SK-N-SH (cell line): ENCODE measurements at regions not wholly inside any gene's neighbourhood (a gene's known extent, or its start where the extent isn't known, plus 50 kb on each side); places are given as distances from the start of the nearest gene placed in this dataset.

ENCODE experiments used
- CTCF ChIA-PET: fragments of 300-600, 350-600 bp; formaldehyde crosslinking; extraction: SDS; loops from one replicate; lab custom pipeline; 2021; lab: Yijun Ruan, JAX
- POLR2A ChIA-PET: fragments of 350-600 bp; sonication (Branson Sonifier 250); formaldehyde crosslinking; extraction: SDS; loops from one replicate; lab custom pipeline; 2020; ENCODE audit warnings: antibody characterized with exemption, inconsistent platforms; lab: Yijun Ruan, JAX
- DNase-seq: peaks from one replicate; pipeline ENCODE4 v3.0.0; 2012
- H2AFZ ChIP-seq: fragments of 200-600 bp; sonication (generic); 2 replicates; pipeline ENCODE4 v1.8.1; 2016; ENCODE audit warnings: antibody characterized with exemption, mild to moderate bottlenecking, low read depth
- H3F3A ChIP-seq: fragments of 200-600 bp; sonication (generic); replicated peaks from 2 replicates; pipeline ENCODE3; 2016; ENCODE audit warnings: antibody characterized with exemption, mild to moderate bottlenecking; ENCODE audit not compliant: insufficient read depth
- H3K27ac ChIP-seq, 2 experiments: fragments of 200-500 bp in 1 of 2; fragments of 200-600 bp in 1 of 2; sonication (Bioruptor generic) in 1 of 2; sonication (generic), shearing (Covaris generic) in 1 of 2; 2 replicates each; pipeline versions ENCODE4 v1.5.1 to v1.6.1; 2014 to 2016; ENCODE audit warnings: low read depth in 2 of 2, inconsistent platforms in 1 of 2, low read length in 1 of 2, mild to moderate bottlenecking in 1 of 2, mixed read lengths in 1 of 2
- H3K27me3 ChIP-seq: fragments of 200-600 bp; sonication (generic), shearing (Covaris generic); 2 replicates; pipeline ENCODE4 v1.6.1; 2016; ENCODE audit warnings: mixed run types; ENCODE audit not compliant: insufficient read depth
- H3K36me3 ChIP-seq, 2 experiments: fragments of 200-500 bp in 1 of 2; fragments of 200-600 bp in 1 of 2; sonication (Bioruptor generic) in 1 of 2; sonication (generic) in 1 of 2; replicated peaks in 1 of 2; 2 replicates each; pipeline versions ENCODE3 to v1.5.1; 2014 to 2016; ENCODE audit warnings: low read length in 1 of 2, mild to moderate bottlenecking in 1 of 2; ENCODE audit not compliant: insufficient read depth in 2 of 2, control insufficient read depth in 1 of 2
- H3K4me1 ChIP-seq, 2 experiments: fragments of 200-500 bp in 1 of 2; fragments of 200-600 bp in 1 of 2; sonication (Bioruptor generic) in 1 of 2; sonication (generic), shearing (Covaris generic) in 1 of 2; 2 replicates each; pipeline versions ENCODE4 v1.5.1 to v1.6.1; 2014 to 2016; ENCODE audit warnings: low read depth in 1 of 2, low read length in 1 of 2, mixed run types in 1 of 2; ENCODE audit not compliant: insufficient read depth in 2 of 2, control insufficient read depth in 1 of 2
- H3K4me2 ChIP-seq: fragments of 200-600 bp; sonication (generic), shearing (Covaris generic); 2 replicates; pipeline ENCODE4 v1.6.1; 2017; ENCODE audit warnings: mixed run types
- H3K4me3 ChIP-seq, 2 experiments: fragments of 200-500 bp in 1 of 2; fragments of 200-600 bp in 1 of 2; sonication (Bioruptor generic) in 1 of 2; sonication (generic), shearing (Covaris generic) in 1 of 2; 2 replicates each; pipeline versions ENCODE4 v1.5.1 to v1.8.1; 2014 to 2016; ENCODE audit warnings: low read depth in 2 of 2, inconsistent platforms in 1 of 2, low read length in 1 of 2, mild to moderate bottlenecking in 1 of 2, mixed read lengths in 1 of 2, moderate library complexity in 1 of 2
- H3K79me2 ChIP-seq: fragments of 200-600 bp; sonication (generic); 2 replicates; pipeline ENCODE4 v1.8.1; 2017; ENCODE audit warnings: mild to moderate bottlenecking; ENCODE audit not compliant: insufficient read depth
- H3K9ac ChIP-seq: fragments of 200-600 bp; sonication (generic); 2 replicates; pipeline ENCODE4 v1.6.1; 2017; ENCODE audit warnings: mixed run types
- H3K9me2 ChIP-seq: fragments of 200-600 bp; sonication (generic); 2 replicates; pipeline ENCODE4 v1.6.1; 2017; ENCODE audit warnings: mixed run types
- H3K9me3 ChIP-seq: fragments of 200-600 bp; sonication (generic); 2 replicates; pipeline ENCODE4 v1.6.1; 2017; ENCODE audit warnings: mixed run types, mild to moderate bottlenecking, moderate library complexity
- H4K20me1 ChIP-seq: fragments of 200-600 bp; sonication (generic); 2 replicates; pipeline ENCODE4 v1.6.1; 2017; ENCODE audit warnings: mild to moderate bottlenecking, mixed run types; ENCODE audit not compliant: insufficient read depth
- FOXJ3 ChIP-seq: sonication (generic); formaldehyde crosslinking; IDR thresholded peaks from 2 replicates; pipeline ENCODE4 v1.5.1; 2020; ENCODE audit warnings: mild to moderate bottlenecking, missing genetic modification reagents
- GABPA ChIP-seq: IDR thresholded peaks from 2 replicates; pipeline ENCODE4 v1.4.0; 2012; ENCODE audit warnings: low read depth, mild to moderate bottlenecking
- GATA2 ChIP-seq: sonication (generic); formaldehyde crosslinking; IDR thresholded peaks from 2 replicates; pipeline ENCODE4 v1.5.0; 2020; ENCODE audit warnings: mild to moderate bottlenecking, missing genetic modification reagents
- JUND ChIP-seq: IDR thresholded peaks from 2 replicates; pipeline ENCODE4 v1.4.0; 2012
- NRF1 ChIP-seq: IDR thresholded peaks from 2 replicates; pipeline ENCODE4 v1.6.1; 2012; ENCODE audit warnings: low read depth, mild to moderate bottlenecking, low read length
- SIN3A ChIP-seq: IDR thresholded peaks from 2 replicates; pipeline ENCODE4 v1.6.1; 2012; ENCODE audit warnings: low read depth, mild to moderate bottlenecking, low read length, moderate library complexity, borderline replicate concordance
- TEAD4 ChIP-seq: IDR thresholded peaks from 2 replicates; pipeline ENCODE4 v1.4.0; 2012; ENCODE audit warnings: mild to moderate bottlenecking, borderline replicate concordance; ENCODE audit not compliant: insufficient read depth
- YY1 ChIP-seq: IDR thresholded peaks from 2 replicates; pipeline ENCODE4 v1.4.0; 2012; ENCODE audit warnings: low read depth, mild to moderate bottlenecking
- WGBS: methylation state at CpG from one replicate; pipeline ENCODE4 v1.1.6; 2017; ENCODE audit warnings: low lambda C conversion rate; 5-methylcytosine and 5-hydroxymethylcytosine counted together
- TF ChIP-seq, protein P1 (sequence below): fragments of 150-350 bp; IDR thresholded peaks from 2 replicates; pipeline ENCODE4 v1.6.1; 2017; ENCODE audit warnings: antibody characterized with exemption, low read length, low read depth, borderline replicate concordance
- TF ChIP-seq, protein P2 (sequence below): IDR thresholded peaks from 2 replicates; pipeline ENCODE4 v1.4.0; 2012; ENCODE audit warnings: low read depth, borderline replicate concordance
- TF ChIP-seq, protein P3 (sequence below): IDR thresholded peaks from 2 replicates; pipeline ENCODE4 v1.4.0; 2012; ENCODE audit warnings: low read depth, borderline replicate concordance
- TF ChIP-seq, protein P4 (sequence below): IDR thresholded peaks from 2 replicates; pipeline ENCODE4; 2012

DNA sequence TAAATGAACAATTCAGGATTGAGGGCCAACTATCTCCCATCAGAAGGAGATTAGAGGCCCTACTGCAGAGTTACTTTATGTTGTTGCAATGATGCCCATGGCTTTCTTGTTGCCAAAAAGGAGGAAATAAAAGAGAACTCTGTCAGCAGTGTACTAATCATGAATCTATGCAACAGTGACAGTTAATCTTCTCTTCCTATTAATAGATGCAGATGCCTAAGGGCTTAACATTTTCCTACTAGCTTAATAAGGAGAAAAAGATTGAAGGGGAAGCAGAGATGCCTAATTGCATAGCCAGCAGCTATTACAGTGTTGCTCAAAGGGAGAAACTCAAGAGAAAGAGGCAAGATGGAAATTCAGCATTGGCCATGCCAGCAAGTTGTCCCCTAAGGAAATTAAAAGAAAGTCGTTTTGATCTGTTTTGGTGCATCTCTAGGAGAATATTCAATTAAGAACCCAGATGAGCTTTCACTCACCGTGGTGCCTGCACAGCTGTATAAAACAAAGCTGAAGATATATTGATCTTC, 107.1 kb upstream of the KCNJ3 start:
- ChIA-PET CTCF (interaction anchor here (0.9 to 1.5 kb wide), 2 partner anchors 9 to 32 kb away, joined by 3 to 4 read pairs; no protein-coding TSS in a partner anchor), POLR2A (no interaction called here)
- WGBS, result 0% methylated on average over 2 of the region's 2 CpGs
- TF ChIP-seq NRF1 (no peak), TEAD4 (no peak), GATA2 (CRISPR knock-in tag) (no peak), YY1 (no peak)
- TF ChIP-seq, protein P1, sequence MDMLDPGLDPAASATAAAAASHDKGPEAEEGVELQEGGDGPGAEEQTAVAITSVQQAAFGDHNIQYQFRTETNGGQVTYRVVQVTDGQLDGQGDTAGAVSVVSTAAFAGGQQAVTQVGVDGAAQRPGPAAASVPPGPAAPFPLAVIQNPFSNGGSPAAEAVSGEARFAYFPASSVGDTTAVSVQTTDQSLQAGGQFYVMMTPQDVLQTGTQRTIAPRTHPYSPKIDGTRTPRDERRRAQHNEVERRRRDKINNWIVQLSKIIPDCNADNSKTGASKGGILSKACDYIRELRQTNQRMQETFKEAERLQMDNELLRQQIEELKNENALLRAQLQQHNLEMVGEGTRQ, result no peak
- TF ChIP-seq, protein P2, sequence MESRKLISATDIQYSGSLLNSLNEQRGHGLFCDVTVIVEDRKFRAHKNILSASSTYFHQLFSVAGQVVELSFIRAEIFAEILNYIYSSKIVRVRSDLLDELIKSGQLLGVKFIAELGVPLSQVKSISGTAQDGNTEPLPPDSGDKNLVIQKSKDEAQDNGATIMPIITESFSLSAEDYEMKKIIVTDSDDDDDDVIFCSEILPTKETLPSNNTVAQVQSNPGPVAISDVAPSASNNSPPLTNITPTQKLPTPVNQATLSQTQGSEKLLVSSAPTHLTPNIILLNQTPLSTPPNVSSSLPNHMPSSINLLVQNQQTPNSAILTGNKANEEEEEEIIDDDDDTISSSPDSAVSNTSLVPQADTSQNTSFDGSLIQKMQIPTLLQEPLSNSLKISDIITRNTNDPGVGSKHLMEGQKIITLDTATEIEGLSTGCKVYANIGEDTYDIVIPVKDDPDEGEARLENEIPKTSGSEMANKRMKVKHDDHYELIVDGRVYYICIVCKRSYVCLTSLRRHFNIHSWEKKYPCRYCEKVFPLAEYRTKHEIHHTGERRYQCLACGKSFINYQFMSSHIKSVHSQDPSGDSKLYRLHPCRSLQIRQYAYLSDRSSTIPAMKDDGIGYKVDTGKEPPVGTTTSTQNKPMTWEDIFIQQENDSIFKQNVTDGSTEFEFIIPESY, result no peak
- TF ChIP-seq, protein P3, sequence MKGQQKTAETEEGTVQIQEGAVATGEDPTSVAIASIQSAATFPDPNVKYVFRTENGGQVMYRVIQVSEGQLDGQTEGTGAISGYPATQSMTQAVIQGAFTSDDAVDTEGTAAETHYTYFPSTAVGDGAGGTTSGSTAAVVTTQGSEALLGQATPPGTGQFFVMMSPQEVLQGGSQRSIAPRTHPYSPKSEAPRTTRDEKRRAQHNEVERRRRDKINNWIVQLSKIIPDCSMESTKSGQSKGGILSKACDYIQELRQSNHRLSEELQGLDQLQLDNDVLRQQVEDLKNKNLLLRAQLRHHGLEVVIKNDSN, result no peak
- no peaks in the 10 kb centered on the region for H3K79me2 ChIP-seq
- no peak overlapping the region for H3K4me2 ChIP-seq
- H3K36me3 ChIP-seq, result no peaks in the 10 kb centered on the region
- H3K27me3 ChIP-seq, result no peaks in the 10 kb centered on the region
- no peaks in the 10 kb centered on the region for H3F3A ChIP-seq
- H3K9ac ChIP-seq, result no peak overlapping the region
- H4K20me1 ChIP-seq, result no peaks in the 10 kb centered on the region
- H3K27ac ChIP-seq, result no peak overlapping the region
- no peak for DNase-seq
- no peaks in the 10 kb centered on the region for H3K9me3 ChIP-seq
- H3K9me2 ChIP-seq, result no peaks in the 10 kb centered on the region
- H3K4me3 ChIP-seq, result no peak overlapping the region
- H3K4me1 ChIP-seq, result no peaks in the 10 kb centered on the region
- H2AFZ ChIP-seq, result no peak overlapping the region

DNA sequence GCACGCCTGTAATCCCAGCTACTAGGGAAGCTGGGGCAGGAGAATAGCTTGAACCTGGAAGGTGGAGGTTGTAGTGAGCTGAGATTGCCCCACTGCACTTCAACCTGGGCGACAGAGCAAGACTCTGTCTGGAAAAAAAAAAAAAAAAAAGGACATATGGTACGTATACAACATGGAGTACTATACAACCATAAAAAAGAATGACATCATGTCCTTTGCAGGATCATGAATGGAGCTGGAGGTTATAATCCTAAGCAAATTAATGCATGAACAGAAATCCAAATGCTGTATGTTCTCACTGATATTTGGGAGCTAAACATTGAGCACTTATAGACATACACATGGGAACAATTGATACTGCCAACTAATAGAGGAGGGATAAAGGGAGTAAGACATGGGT, 99.3 kb upstream of the KCNJ3 start:
- TF ChIP-seq SIN3A (no peak), FOXJ3 (CRISPR knock-in tag) (no peak), GABPA (no peak), YY1 (no peak), JUND (no peak), GATA2 (CRISPR knock-in tag) (no peak)
- TF ChIP-seq, protein P4, sequence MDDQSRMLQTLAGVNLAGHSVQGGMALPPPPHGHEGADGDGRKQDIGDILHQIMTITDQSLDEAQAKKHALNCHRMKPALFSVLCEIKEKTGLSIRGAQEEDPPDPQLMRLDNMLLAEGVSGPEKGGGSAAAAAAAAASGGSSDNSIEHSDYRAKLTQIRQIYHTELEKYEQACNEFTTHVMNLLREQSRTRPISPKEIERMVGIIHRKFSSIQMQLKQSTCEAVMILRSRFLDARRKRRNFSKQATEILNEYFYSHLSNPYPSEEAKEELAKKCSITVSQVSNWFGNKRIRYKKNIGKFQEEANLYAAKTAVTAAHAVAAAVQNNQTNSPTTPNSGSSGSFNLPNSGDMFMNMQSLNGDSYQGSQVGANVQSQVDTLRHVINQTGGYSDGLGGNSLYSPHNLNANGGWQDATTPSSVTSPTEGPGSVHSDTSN, result no peak
- WGBS, result 31% methylated on average over 3 of the region's 3 CpGs

More for the DNA sequence above, 99.3 kb upstream of the KCNJ3 start:
- POLR2A ChIA-PET, result no interaction called here
- no peak overlapping the region for H3K4me3 ChIP-seq
- no peaks in the 10 kb centered on the region for H3K27me3 ChIP-seq
- no peak overlapping the region for H2AFZ ChIP-seq
- H3K9me2 ChIP-seq, result no peaks in the 10 kb centered on the region
- H3K36me3 ChIP-seq, result no peaks in the 10 kb centered on the region
- no peaks in the 10 kb centered on the region for H3K79me2 ChIP-seq
- H3K27ac ChIP-seq, result no peak overlapping the region
- H3K4me1 ChIP-seq, result no peaks in the 10 kb centered on the region
- no peaks in the 10 kb centered on the region for H3K9me3 ChIP-seq
- no peaks in the 10 kb centered on the region for H4K20me1 ChIP-seq
- no peak for DNase-seq
- no peaks in the 10 kb centered on the region for H3F3A ChIP-seq
- no peak overlapping the region for H3K4me2 ChIP-seq
- CTCF ChIA-PET, result interaction anchor here (0.6 to 0.9 kb wide), 2 partner anchors 21 to 64 kb away, joined by 3 to 4 read pairs; no protein-coding TSS in a partner anchor
- no peak overlapping the region for H3K9ac ChIP-seq
